ENCODE measurements at regions not wholly inside any gene's neighbourhood (a gene's known extent, or its start where the extent isn't known, plus 50 kb on each side); places are given as distances from the start of the nearest gene placed in this dataset.

DNA sequence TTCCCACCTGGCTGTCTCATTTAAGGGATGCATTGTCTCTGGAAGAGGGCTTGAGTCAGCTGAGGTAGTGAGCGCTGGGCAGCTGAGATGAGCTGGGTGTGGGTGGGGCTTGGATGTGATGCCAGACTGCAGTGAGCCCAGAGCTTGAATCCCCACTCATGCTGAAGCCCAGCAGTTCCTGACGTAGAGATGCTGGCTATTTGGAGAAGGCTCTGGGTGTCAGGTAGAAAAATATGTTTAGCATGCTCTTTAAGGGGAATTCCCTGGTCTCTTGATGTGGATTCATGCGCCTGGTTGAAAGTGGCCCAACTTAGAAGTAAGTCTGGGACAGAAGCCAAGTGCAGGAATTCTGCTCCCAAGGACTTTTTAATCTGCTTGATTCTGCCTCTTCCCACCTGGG, 241.5 kb upstream of the IGFBP3 start:
- TF ChIP-seq, protein P1, sequence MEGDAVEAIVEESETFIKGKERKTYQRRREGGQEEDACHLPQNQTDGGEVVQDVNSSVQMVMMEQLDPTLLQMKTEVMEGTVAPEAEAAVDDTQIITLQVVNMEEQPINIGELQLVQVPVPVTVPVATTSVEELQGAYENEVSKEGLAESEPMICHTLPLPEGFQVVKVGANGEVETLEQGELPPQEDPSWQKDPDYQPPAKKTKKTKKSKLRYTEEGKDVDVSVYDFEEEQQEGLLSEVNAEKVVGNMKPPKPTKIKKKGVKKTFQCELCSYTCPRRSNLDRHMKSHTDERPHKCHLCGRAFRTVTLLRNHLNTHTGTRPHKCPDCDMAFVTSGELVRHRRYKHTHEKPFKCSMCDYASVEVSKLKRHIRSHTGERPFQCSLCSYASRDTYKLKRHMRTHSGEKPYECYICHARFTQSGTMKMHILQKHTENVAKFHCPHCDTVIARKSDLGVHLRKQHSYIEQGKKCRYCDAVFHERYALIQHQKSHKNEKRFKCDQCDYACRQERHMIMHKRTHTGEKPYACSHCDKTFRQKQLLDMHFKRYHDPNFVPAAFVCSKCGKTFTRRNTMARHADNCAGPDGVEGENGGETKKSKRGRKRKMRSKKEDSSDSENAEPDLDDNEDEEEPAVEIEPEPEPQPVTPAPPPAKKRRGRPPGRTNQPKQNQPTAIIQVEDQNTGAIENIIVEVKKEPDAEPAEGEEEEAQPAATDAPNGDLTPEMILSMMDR (IDR thresholded peaks at IDR 0.05) = no peak
- TF ChIP-seq EP300 (IDR thresholded peaks at IDR 0.05) = no peak
